GM12874 (cell line): ENCODE measurements at regions not wholly inside any gene's neighbourhood (a gene's known extent, or its start where the extent isn't known, plus 50 kb on each side); places are given as distances from the start of the nearest gene placed in this dataset.

Source experiments
- TF ChIP-seq, protein P1 (sequence below): IDR thresholded peaks from 2 replicates; pipeline ENCODE4 v1.5.1; 2011; ENCODE audit warnings: low read depth, mild to moderate bottlenecking, control low read depth, low read length, moderate library complexity; ENCODE audit not compliant: insufficient read depth

DNA sequence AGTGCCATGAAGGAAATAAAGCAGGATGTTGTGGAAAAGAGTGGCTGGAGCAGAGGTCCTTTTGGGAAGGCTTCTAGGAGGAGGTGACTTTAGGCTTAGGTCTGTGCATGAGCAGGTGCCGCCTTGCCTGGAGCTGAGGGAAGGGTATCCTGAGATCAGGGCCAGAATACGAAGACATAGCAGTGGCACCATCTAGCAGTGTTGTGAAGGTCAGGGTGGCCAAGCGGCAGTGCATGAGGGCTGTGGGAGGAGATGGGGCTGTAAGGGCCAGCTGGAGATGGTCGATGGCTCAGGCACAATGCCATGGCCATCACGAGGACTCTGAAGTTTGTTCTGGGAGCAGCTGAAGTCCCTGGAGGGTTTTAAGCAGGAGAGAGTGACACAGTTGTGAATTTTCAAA, 219.5 kb downstream of the PTPRU start:
- TF ChIP-seq, protein P1, sequence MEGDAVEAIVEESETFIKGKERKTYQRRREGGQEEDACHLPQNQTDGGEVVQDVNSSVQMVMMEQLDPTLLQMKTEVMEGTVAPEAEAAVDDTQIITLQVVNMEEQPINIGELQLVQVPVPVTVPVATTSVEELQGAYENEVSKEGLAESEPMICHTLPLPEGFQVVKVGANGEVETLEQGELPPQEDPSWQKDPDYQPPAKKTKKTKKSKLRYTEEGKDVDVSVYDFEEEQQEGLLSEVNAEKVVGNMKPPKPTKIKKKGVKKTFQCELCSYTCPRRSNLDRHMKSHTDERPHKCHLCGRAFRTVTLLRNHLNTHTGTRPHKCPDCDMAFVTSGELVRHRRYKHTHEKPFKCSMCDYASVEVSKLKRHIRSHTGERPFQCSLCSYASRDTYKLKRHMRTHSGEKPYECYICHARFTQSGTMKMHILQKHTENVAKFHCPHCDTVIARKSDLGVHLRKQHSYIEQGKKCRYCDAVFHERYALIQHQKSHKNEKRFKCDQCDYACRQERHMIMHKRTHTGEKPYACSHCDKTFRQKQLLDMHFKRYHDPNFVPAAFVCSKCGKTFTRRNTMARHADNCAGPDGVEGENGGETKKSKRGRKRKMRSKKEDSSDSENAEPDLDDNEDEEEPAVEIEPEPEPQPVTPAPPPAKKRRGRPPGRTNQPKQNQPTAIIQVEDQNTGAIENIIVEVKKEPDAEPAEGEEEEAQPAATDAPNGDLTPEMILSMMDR = no peak

DNA sequence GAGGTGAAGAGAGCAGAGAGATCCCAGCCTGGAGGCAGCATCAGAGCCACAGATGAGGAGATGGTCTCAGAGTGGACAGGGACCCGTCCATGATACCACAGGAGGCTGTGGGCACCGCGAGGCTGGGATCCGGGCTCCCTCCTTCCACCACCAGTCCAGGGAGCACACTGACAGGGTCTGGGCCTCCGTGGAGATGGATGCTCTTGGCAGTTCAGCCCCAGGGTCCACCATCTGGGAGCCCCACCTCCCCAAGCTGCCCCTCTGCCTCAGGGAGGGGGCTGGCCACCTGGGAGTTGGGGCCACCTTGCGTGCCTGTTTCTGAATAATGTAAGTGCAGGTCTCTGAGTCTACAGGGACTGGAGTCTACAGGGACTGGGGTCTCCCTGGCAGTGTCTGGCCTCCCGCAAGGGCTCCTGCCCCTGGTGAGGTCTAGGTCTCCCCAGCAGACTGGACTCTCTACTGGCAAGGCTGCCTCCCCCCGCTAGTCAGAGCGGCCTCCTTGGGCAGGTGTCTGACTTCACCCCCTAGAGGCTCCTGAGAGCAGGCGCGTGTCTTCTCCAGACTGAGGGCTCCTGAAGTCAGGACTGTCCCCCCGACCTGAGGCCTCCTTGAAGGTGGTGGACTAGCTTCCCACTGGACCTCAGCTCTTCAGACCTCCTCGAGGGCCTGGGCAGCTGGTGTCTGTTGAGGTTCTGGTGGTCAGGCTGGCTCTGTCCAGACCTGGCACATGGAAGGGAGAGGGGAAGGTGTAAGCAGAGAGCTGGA, 218.5 kb downstream of the PTPRU start:
- TF ChIP-seq, protein P1 = no peak

DNA sequence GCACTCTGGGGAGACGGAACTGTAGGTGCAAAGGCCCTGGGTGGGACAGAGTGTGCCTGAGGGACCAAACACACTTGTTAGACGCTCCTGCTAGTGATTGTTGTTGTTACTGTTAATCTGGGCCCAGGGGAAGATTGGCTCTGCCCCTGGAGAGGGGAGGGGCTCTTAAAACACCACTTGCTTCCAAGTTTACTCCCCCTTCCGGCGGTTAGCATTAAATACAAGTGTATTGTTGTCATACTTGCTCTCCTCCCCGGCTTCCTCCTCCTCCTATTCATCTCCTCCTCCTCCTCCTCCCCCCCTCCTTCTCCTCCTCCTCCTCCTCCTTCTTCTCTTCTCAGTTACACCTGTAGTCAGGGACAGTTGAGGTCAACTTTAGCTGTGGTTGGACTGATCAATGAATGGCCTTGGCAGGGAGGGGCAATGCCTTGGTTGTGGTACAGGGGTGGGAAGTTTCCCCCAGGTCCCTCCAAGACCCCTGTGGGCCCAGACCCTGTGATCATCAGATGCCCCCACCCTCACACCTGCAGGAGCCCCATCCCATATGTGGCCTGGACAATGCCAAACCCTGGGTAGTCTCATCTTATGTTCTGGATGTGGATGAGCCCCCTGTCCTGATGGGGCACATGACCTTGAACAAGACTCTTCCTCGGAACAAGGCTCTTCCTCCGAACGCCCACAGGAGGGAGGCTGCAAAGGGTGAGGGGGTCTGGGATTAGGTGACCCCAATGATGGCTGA, 217.3 kb downstream of the PTPRU start:
- TF ChIP-seq, protein P1 = peak; percentile 37

DNA sequence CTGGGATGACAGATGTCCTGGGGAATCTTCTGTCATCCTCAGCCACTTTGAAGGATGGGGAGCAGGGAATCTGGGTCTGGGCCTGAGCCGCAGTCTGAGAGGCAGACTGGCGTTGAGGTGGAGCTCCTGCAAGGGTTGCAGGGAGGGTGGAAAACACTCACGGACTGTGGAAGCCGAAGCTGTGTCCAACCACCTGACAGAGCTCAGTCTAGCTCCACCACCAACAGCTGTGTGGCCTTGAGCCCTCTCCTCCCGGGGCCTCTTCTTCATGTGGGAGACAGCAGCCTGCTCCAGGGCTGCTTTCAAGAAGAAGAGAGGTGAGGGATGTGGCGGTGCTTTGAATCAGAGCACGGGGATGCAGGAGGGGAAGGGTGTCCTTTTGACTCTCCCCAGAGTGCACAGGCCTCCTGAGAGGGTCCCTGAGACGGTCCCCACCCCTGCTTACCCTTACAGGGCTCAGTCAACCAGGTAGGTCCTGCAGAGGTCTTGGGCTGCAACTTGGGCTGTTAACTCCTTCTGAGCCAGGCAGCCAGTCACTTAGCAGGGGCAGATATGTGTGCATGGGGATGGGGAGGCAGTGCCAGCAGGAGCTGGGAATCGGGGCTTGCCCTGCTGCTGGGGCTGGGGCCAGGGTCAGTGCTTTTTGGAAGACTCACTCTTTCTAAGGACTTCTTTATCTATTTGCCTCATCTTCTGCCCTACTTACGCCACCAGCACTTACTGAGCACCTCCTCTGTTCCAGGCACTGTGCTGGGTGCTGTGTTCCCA, 216.3 kb downstream of the PTPRU start:
- TF ChIP-seq, protein P1 = no peak

DNA sequence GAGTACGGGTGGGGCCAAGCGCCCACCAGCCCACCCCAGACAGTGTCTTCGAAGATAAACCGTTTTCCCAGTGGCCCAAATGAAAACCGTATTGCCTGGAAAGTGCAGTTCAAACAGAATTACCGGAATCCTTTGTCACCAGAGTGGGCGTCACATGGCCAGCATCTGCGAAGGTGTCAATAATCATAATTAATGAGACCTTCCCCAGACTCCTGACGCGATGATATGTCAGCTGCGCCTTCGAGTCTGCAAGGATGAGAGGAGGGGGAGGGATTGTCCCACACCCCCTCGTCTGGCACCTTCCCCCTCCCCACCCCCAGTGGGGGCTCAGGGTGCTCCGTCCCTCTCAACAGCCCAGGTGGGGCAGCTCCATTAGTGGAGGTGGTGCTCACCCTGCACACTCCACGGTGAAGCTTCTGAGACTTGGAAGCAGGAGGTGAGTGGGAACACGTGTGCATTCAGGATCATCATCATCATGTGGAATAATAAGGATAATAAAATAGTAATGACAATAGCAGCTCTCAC, 215.1 kb downstream of the PTPRU start:
- TF ChIP-seq, protein P1 = no peak

DNA sequence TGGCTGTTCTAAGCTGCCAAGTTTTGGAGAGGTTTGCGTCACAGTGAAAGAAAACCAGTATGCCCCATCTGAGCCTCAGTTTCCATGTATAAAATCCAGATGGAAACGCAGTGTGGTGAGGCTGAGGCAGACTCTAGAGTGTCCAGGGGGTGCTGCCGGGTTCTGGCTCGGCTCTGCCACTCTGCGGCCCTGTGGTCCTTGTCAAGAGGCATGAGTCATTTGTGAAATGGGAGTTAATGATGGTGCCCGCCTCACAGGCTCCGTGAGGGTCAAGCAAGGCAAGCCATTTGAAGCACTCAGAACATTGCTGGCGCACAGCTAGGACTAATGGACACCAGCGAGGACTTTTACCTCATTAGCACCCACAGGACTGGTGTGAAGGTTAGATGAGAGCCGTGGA, 214.3 kb downstream of the PTPRU start:
- TF ChIP-seq, protein P1 = no peak
